Liver (tissue), 8 donors: ENCODE measurements at regions not wholly inside any gene's neighbourhood (a gene's known extent, or its start where the extent isn't known, plus 50 kb on each side); places are given as distances from the start of the nearest gene placed in this dataset.

Source experiments
- DNase-seq: peaks from one replicate; pipeline ENCODE4 v3.0.0-alpha.2; 2017; ENCODE audit warnings: low spot score
- H3K27ac ChIP-seq, 2 donors: one replicate each; pipeline ENCODE4 v1.7.0; 2013; ENCODE audit warnings: inconsistent platforms in 2 of 2, low read length in 2 of 2, control low read depth in 1 of 2, low read depth in 1 of 2, mild to moderate bottlenecking in 1 of 2
- H3K27me3 ChIP-seq, 4 donors: one replicate each; pipeline versions ENCODE4 v1.6.1 to v1.7.0; 2013; ENCODE audit warnings: low read length in 3 of 4, inconsistent platforms in 1 of 4, mild to moderate bottlenecking in 1 of 4, moderate library complexity in 1 of 4; ENCODE audit not compliant: control insufficient read depth in 4 of 4, insufficient read depth in 4 of 4
- H3K36me3 ChIP-seq, 4 donors: one replicate each; pipeline versions ENCODE4 v1.6.1 to v1.7.0; 2013; ENCODE audit warnings: low read length in 3 of 4, mild to moderate bottlenecking in 3 of 4, low read depth in 1 of 4, moderate library complexity in 1 of 4; ENCODE audit not compliant: control insufficient read depth in 4 of 4, insufficient read depth in 3 of 4
- H3K4me1 ChIP-seq, 4 donors: one replicate each; pipeline versions ENCODE4 v1.6.1 to v1.7.0; 2013; ENCODE audit warnings: low read length in 3 of 4, mild to moderate bottlenecking in 3 of 4, moderate library complexity in 1 of 4; ENCODE audit not compliant: control insufficient read depth in 4 of 4, insufficient read depth in 4 of 4
- H3K4me3 ChIP-seq, 3 donors: one replicate each; pipeline versions ENCODE4 v1.6.1 to v1.7.0; 2013; ENCODE audit warnings: low read length in 3 of 3, control low read depth in 1 of 3, low read depth in 1 of 3, mild to moderate bottlenecking in 1 of 3
- H3K9ac ChIP-seq, 2 donors: one replicate each; pipeline ENCODE4 v1.7.0; 2013; ENCODE audit warnings: low read length in 2 of 2, mild to moderate bottlenecking in 2 of 2, moderate library complexity in 2 of 2, control low read depth in 1 of 2, low read depth in 1 of 2
- H3K9me3 ChIP-seq, 4 donors: one replicate each; pipeline versions ENCODE4 v1.6.1 to v1.7.0; 2013; ENCODE audit warnings: low read length in 3 of 4; ENCODE audit not compliant: control insufficient read depth in 4 of 4
- ATF3 ChIP-seq: IDR thresholded peaks from 2 replicates; pipeline ENCODE4 v1.6.1; 2016; ENCODE audit warnings: antibody characterized with exemption
- CTCF ChIP-seq: fragments of 150-350 bp; IDR thresholded peaks from 2 replicates; pipeline ENCODE4 v1.5.1; 2017; ENCODE audit warnings: improper control_type of control experiment, low read depth, low read length; ENCODE audit not compliant: missing input control
- EGR1 ChIP-seq, 2 donors: IDR thresholded peaks; 2 replicates each; pipeline ENCODE4 v1.6.1; 2016 to 2018; ENCODE audit warnings: antibody characterized with exemption in 2 of 2, low read depth in 2 of 2
- FOXA1 ChIP-seq: IDR thresholded peaks from 2 replicates; pipeline ENCODE4 v1.6.1; 2016; ENCODE audit warnings: antibody characterized with exemption
- FOXA2 ChIP-seq: IDR thresholded peaks from 2 replicates; pipeline ENCODE4 v1.6.1; 2016; ENCODE audit warnings: antibody characterized with exemption
- GABPA ChIP-seq, 2 donors: IDR thresholded peaks in 1 of 2; conservative IDR thresholded peaks in 1 of 2; 2 replicates each; pipeline ENCODE4 v1.6.1; 2016; ENCODE audit warnings: antibody characterized with exemption in 2 of 2, mild to moderate bottlenecking in 1 of 2, moderate library complexity in 1 of 2
- HNF4A ChIP-seq, 2 donors: conservative IDR thresholded peaks; 2 replicates each; pipeline ENCODE4 v1.6.1; 2016; ENCODE audit warnings: antibody characterized with exemption in 2 of 2, mild to moderate bottlenecking in 2 of 2
- HNF4G ChIP-seq: IDR thresholded peaks from 2 replicates; pipeline ENCODE4 v1.6.1; 2016; ENCODE audit warnings: antibody characterized with exemption
- JUND ChIP-seq, 2 donors: IDR thresholded peaks; 2 replicates each; pipeline ENCODE4 v1.6.1; 2016; ENCODE audit warnings: antibody characterized with exemption in 2 of 2
- MAX ChIP-seq: IDR thresholded peaks from 2 replicates; pipeline ENCODE4 v1.6.1; 2016; ENCODE audit warnings: antibody characterized with exemption
- NR2F2 ChIP-seq: IDR thresholded peaks from 2 replicates; pipeline ENCODE4 v1.6.1; 2016; ENCODE audit warnings: antibody characterized with exemption
- RAD21 ChIP-seq, 2 donors: IDR thresholded peaks; 2 replicates each; pipeline ENCODE4 v1.6.1; 2016; ENCODE audit warnings: antibody characterized with exemption in 2 of 2, mild to moderate bottlenecking in 2 of 2
- REST ChIP-seq: IDR thresholded peaks from 2 replicates; pipeline ENCODE4 v1.6.1; 2016; ENCODE audit warnings: antibody characterized with exemption, mild to moderate bottlenecking
- RXRA ChIP-seq, 2 donors: IDR thresholded peaks; 2 replicates each; pipeline ENCODE4 v1.6.1; 2017 to 2018; ENCODE audit warnings: antibody characterized with exemption in 2 of 2, mild to moderate bottlenecking in 1 of 2
- SP1 ChIP-seq: IDR thresholded peaks from 2 replicates; pipeline ENCODE4 v1.6.1; 2018; ENCODE audit warnings: antibody characterized with exemption, mild to moderate bottlenecking
- TAF1 ChIP-seq: conservative IDR thresholded peaks from 2 replicates; pipeline ENCODE4 v1.6.1; 2016; ENCODE audit warnings: antibody characterized with exemption, mild to moderate bottlenecking
- YY1 ChIP-seq: IDR thresholded peaks from 2 replicates; pipeline ENCODE4 v1.6.1; 2016; ENCODE audit warnings: antibody characterized with exemption, mild to moderate bottlenecking
- ZBTB33 ChIP-seq: IDR thresholded peaks from 2 replicates; pipeline ENCODE4 v1.6.1; 2016; ENCODE audit warnings: antibody characterized with exemption
- WGBS: extraction: QIAGEN DNeasy Blood & Tissue Kit; methylation state at CpG from one replicate; pipeline ENCODE4 v1.1.7; 2013; 5-methylcytosine and 5-hydroxymethylcytosine counted together
- donor health status: healthy.
- donor health status: healthy.
- donor health status: healthy.
- donor health status: healthy.
- donor health status: healthy.

- H3K9me3 ChIP-seq, result no peaks in the 10 kb centered on the region
- peaks cover 5 to 26% (median 16%) of the 10 kb centered on the region in 4 donors for H3K4me1 ChIP-seq
- 94% methylated on average over 1 of the region's 1 CpG for WGBS
- no peaks in the 10 kb centered on the region for H3K27me3 ChIP-seq
- no peaks in the 10 kb centered on the region for H3K36me3 ChIP-seq
- TF ChIP-seq SP1 (no peak), REST (no peak), FOXA2 (no peak), ATF3 (no peak), TAF1 (no peak), NR2F2 (no peak), GABPA (IDR thresholded peaks at IDR 0.05 in 1 of 2, conservative IDR thresholded peaks at IDR 0.05 in 1 of 2) (no peak), MAX (no peak), RXRA (IDR thresholded peaks at IDR 0.05) (no peak)
- DNase-seq, result no peak
- H3K27ac ChIP-seq, result peak overlapping the region; percentile 65 to 79
- H3K4me3 ChIP-seq, result no peak overlapping the region
- H3K9ac ChIP-seq, result no peak overlapping the region
These were observed 97.8 kb downstream of the SNX18 start for GRCh38 chr5:54615381-54615780.

GRCh38 chr5:54612711-54613110 is 95.2 kb downstream of the SNX18 start:
- H3K36me3 ChIP-seq, result no peaks in the 10 kb centered on the region
- H3K27ac ChIP-seq, result no peak overlapping the region
- H3K4me3 ChIP-seq, result no peak overlapping the region
- TF ChIP-seq NR2F2, result no peak
- TF ChIP-seq YY1, result no peak
- TF ChIP-seq CTCF, result no peak
- no peak for TF ChIP-seq HNF4A (conservative IDR thresholded peaks at IDR 0.05)
- no peak for TF ChIP-seq REST
- no peak for TF ChIP-seq SP1
- no peak for TF ChIP-seq FOXA1
- TF ChIP-seq HNF4G, result no peak
- TF ChIP-seq ATF3, result no peak
- TF ChIP-seq JUND (IDR thresholded peaks at IDR 0.05), result no peak
- no peak for TF ChIP-seq MAX
- TF ChIP-seq TAF1, result no peak
- no peak for TF ChIP-seq EGR1 (IDR thresholded peaks at IDR 0.05; ENCODE audit: low read depth in 2 of 2)
- no peak for TF ChIP-seq RXRA (IDR thresholded peaks at IDR 0.05)
- TF ChIP-seq ZBTB33, result no peak
- no peak for TF ChIP-seq GABPA (IDR thresholded peaks at IDR 0.05 in 1 of 2, conservative IDR thresholded peaks at IDR 0.05 in 1 of 2)
- TF ChIP-seq FOXA2, result no peak
- TF ChIP-seq RAD21 (IDR thresholded peaks at IDR 0.05), result no peak
- H3K4me1 ChIP-seq, result peaks cover 4 to 22% (median 16%) of the 10 kb centered on the region in 4 donors
- H3K9me3 ChIP-seq, result no peaks in the 10 kb centered on the region
- no peak for DNase-seq
- H3K9ac ChIP-seq, result no peak overlapping the region
- no peaks in the 10 kb centered on the region for H3K27me3 ChIP-seq
- 96% methylated on average over 5 of the region's 5 CpGs for WGBS
